HCT116 (cell line): ENCODE measurements at regions not wholly inside any gene's neighbourhood (a gene's known extent, or its start where the extent isn't known, plus 50 kb on each side); places are given as distances from the start of the nearest gene placed in this dataset.

Source experiments
- ATAC-seq: fragments of 200-7000 bp; cut with Tn5 transposase; 2 replicates; pipeline ENCODE4 v1.9.1; 2020; ENCODE audit warnings: mild to moderate bottlenecking, moderate library complexity
- BruUV-seq: library from RNA; stranded (reverse); fragments of 400-500 nt; replicated peaks from 2 replicates; lab custom pipeline; 2021; lab: Mats Ljungman, UMichigan
- CTCF ChIA-PET: fragments of 300-600 bp; sonication (Branson Sonifier 250); formaldehyde crosslinking; loops from one replicate; lab custom pipeline; 2021; ENCODE audit warnings: antibody characterized with exemption; lab: Charles Lee
- POLR2A ChIA-PET: fragments of 300-600, 350-600 bp; sonication (Branson Sonifier 250); formaldehyde crosslinking; loops from one replicate; lab custom pipeline; 2021; ENCODE audit warnings: antibody characterized with exemption; lab: Charles Lee
- RAD21 ChIA-PET, 2 experiments: fragments of 300-600 bp; sonication (Branson Sonifier 250); formaldehyde crosslinking; loops; one replicate each; lab custom pipeline; 2023; ENCODE audit warnings: low total read pairs in 2 of 2; ENCODE audit not compliant: uncharacterized antibody in 2 of 2, unreplicated experiment in 2 of 2, low non-redundant PET in 1 of 2; lab: Charles Lee
- DNase-seq: peaks from one replicate; pipeline ENCODE4 v3.0.0-alpha.2; 2010; ENCODE audit warnings: low read depth, low spot score
- H2AFZ ChIP-seq: fragments of 200-600 bp; shearing (Covaris generic), sonication (generic); 2 replicates; pipeline ENCODE4 v1.6.1; 2017; ENCODE audit warnings: low read depth, mixed run types, mixed read lengths, antibody characterized with exemption, low read length; ENCODE audit not compliant: poor library complexity, severe bottlenecking
- H3K27ac ChIP-seq: 2 replicates; pipeline ENCODE4 v1.5.1; 2012; ENCODE audit warnings: low read depth, low read length
- H3K27me3 ChIP-seq: fragments of 200-600 bp; sonication (generic); 2 replicates; pipeline ENCODE4 v1.6.1; 2016; ENCODE audit warnings: mixed run types, low read length, mixed read lengths; ENCODE audit not compliant: insufficient read depth
- H3K36me3 ChIP-seq, 2 experiments: fragments of 200-500 bp in 1 of 2; fragments of 200-600 bp in 1 of 2; sonication (Bioruptor generic) in 1 of 2; sonication (generic) in 1 of 2; 2 replicates each; pipeline versions ENCODE4 v1.5.1 to v1.6.1; 2014 to 2016; ENCODE audit warnings: low read length in 2 of 2, inconsistent platforms in 1 of 2, mixed read lengths in 1 of 2, mixed run types in 1 of 2; ENCODE audit not compliant: insufficient read depth in 2 of 2, control insufficient read depth in 1 of 2
- H3K4me1 ChIP-seq, 2 experiments: fragments of 200-600 bp in 1 of 2; sonication (generic) in 1 of 2; 2 replicates each; pipeline versions ENCODE4 v1.5.1 to v1.6.1; 2012 to 2017; ENCODE audit warnings: low read length in 2 of 2, inconsistent platforms in 1 of 2, mild to moderate bottlenecking in 1 of 2, mixed read lengths in 1 of 2, mixed run types in 1 of 2, moderate library complexity in 1 of 2; ENCODE audit not compliant: insufficient read depth in 2 of 2, control insufficient read depth in 1 of 2
- H3K4me2 ChIP-seq: fragments of 200-600 bp; sonication (generic); 2 replicates; pipeline ENCODE4 v1.6.1; 2017; ENCODE audit warnings: mixed run types, low read length, mixed read lengths
- H3K4me3 ChIP-seq, 2 experiments: fragments of 200-600 bp in 1 of 2; sonication (generic) in 1 of 2; replicated peaks in 1 of 2; 2 replicates each; pipeline ENCODE4 v1.5.1; 2011 to 2016; ENCODE audit warnings: low read length in 2 of 2, control low read depth in 1 of 2, low read depth in 1 of 2, mild to moderate bottlenecking in 1 of 2, mixed read lengths in 1 of 2, mixed run types in 1 of 2
- H3K79me2 ChIP-seq: fragments of 200-600 bp; sonication (generic); 2 replicates; pipeline ENCODE4 v1.6.1; 2017; ENCODE audit warnings: mild to moderate bottlenecking, mixed run types, low read length, moderate library complexity, mixed read lengths; ENCODE audit not compliant: insufficient read depth
- H3K9ac ChIP-seq: fragments of 200-600 bp; sonication (generic); 2 replicates; pipeline ENCODE4 v1.6.1; 2016; ENCODE audit warnings: low read length, mixed read lengths
- H3K9me2 ChIP-seq: fragments of 200-600 bp; sonication (generic), shearing (Covaris generic); 2 replicates; pipeline ENCODE4 v1.6.1; 2017; ENCODE audit warnings: mixed run types, mild to moderate bottlenecking, moderate library complexity; ENCODE audit not compliant: insufficient read depth
- H3K9me3 ChIP-seq, 2 experiments: fragments of 200-500 bp in 1 of 2; fragments of 200-600 bp in 1 of 2; sonication (Bioruptor generic) in 1 of 2; sonication (generic) in 1 of 2; 2 replicates each; pipeline ENCODE4 v1.6.1; 2014 to 2017; ENCODE audit warnings: low read length in 2 of 2, mixed read lengths in 2 of 2, inconsistent platforms in 1 of 2, low read depth in 1 of 2, mild to moderate bottlenecking in 1 of 2, mixed run types in 1 of 2, moderate library complexity in 1 of 2; ENCODE audit not compliant: control insufficient read depth in 1 of 2, insufficient read depth in 1 of 2
- H4K20me1 ChIP-seq: fragments of 200-600 bp; sonication (generic), shearing (Covaris generic); 2 replicates; pipeline ENCODE4 v1.6.1; 2017; ENCODE audit warnings: mixed run types, mild to moderate bottlenecking, moderate library complexity; ENCODE audit not compliant: insufficient read depth
- CBX3 ChIP-seq: IDR thresholded peaks from 2 replicates; pipeline ENCODE4 v1.6.1; 2012; ENCODE audit warnings: low read depth
- CTCF ChIP-seq, 3 experiments: fragments of 200-600 bp in 1 of 3; sonication (generic) in 1 of 3; IDR thresholded peaks in 2 of 3; conservative IDR thresholded peaks in 1 of 3; 2 replicates each; pipeline ENCODE4 v1.5.1; 2012 to 2017; ENCODE audit warnings: low read depth in 2 of 3, low read length in 2 of 3, antibody characterized with exemption in 1 of 3, borderline replicate concordance in 1 of 3, control low read depth in 1 of 3, mild to moderate bottlenecking in 1 of 3, mixed read lengths in 1 of 3, mixed run types in 1 of 3, moderate library complexity in 1 of 3; ENCODE audit not compliant: insufficient read depth in 1 of 3
- ELF1 ChIP-seq: IDR thresholded peaks from 2 replicates; pipeline ENCODE4 v1.6.1; 2012; ENCODE audit warnings: low read depth, borderline replicate concordance
- EZH2 ChIP-seq: fragments of 200-600 bp; sonication (generic); IDR thresholded peaks from 2 replicates; pipeline ENCODE4 v1.6.1; 2017; ENCODE audit warnings: antibody characterized with exemption, mixed run types
- EZH2phosphoT487 ChIP-seq: fragments of 200-600 bp; IDR thresholded peaks from 2 replicates; pipeline ENCODE4 v1.6.1; 2018; ENCODE audit warnings: antibody characterized with exemption, borderline replicate concordance
- MAX ChIP-seq: IDR thresholded peaks from 2 replicates; pipeline ENCODE4 v1.6.1; 2012
- POLR2A ChIP-seq: IDR thresholded peaks from 2 replicates; pipeline ENCODE4 v1.7.0; 2011; ENCODE audit warnings: borderline replicate concordance; ENCODE audit not compliant: insufficient read depth, insufficient read length; ENCODE audit errors: extremely low read depth
- REST ChIP-seq: IDR thresholded peaks from 2 replicates; pipeline ENCODE4 v1.6.1; 2012; ENCODE audit warnings: low read depth
- SIN3A ChIP-seq: IDR thresholded peaks from 2 replicates; pipeline ENCODE4 v1.6.1; 2012; ENCODE audit warnings: low read depth
- SP1 ChIP-seq: IDR thresholded peaks from 2 replicates; pipeline ENCODE4 v1.6.1; 2012; ENCODE audit warnings: low read depth
- TCF7L2 ChIP-seq: IDR thresholded peaks from 2 replicates; pipeline ENCODE4 v1.7.0; 2011; ENCODE audit warnings: borderline replicate concordance, inconsistent platforms; ENCODE audit not compliant: insufficient read depth, insufficient read length; ENCODE audit errors: extremely low read depth
- YY1 ChIP-seq: IDR thresholded peaks from 2 replicates; pipeline ENCODE4 v1.6.1; 2011; ENCODE audit warnings: low read length, low read depth, moderate library complexity, mild to moderate bottlenecking; ENCODE audit not compliant: insufficient replicate concordance; ENCODE audit errors: extremely low read depth
- intact Hi-C: fragments of 100-400 bp; cut with micrococcal nuclease; formaldehyde crosslinking; loops from 2 replicates; pipeline ENCODE4 v1.10.0; 2022

- Histone ChIP-seq H3K9ac (no peak overlapping the region), H3K4me1 (no peaks in the 10 kb centered on the region), H2AFZ (no peak overlapping the region), H3K27ac (no peak overlapping the region), H3K4me2 (no peak overlapping the region), H3K27me3 (no peaks in the 10 kb centered on the region), H4K20me1 (no peaks in the 10 kb centered on the region), H3K9me2 (no peaks in the 10 kb centered on the region), H3K4me3 (no peak overlapping the region), H3K36me3 (no peaks in the 10 kb centered on the region), H3K79me2 (no peaks in the 10 kb centered on the region), H3K9me3 (peaks cover 13 to 25% of the 10 kb centered on the region in 2 experiments; a peak in 2 of 4 replicates)
- ChIA-PET POLR2A (no interaction called here), CTCF (no interaction called here), RAD21 (no interaction called here)
- no peak for TF ChIP-seq EZH2phosphoT487
- TF ChIP-seq SIN3A = no peak
- no peak for TF ChIP-seq YY1
- TF ChIP-seq CTCF (IDR thresholded peaks at IDR 0.05 in 2 of 3, conservative IDR thresholded peaks at IDR 0.05 in 1 of 3; ENCODE audit: borderline replicate concordance in 1 of 3, insufficient read depth in 1 of 3, low read depth in 2 of 3, low read length in 2 of 3) = no peak
- no peak for TF ChIP-seq EZH2
- no peak for TF ChIP-seq REST
- no peak for TF ChIP-seq CBX3
- no peak for TF ChIP-seq ELF1
- no peak for TF ChIP-seq TCF7L2
- TF ChIP-seq SP1 = no peak
- no peak for TF ChIP-seq MAX
- no peak for TF ChIP-seq POLR2A
- ATAC-seq = no peak
- no TSS peak for BruUV-seq
- intact Hi-C loops = no loop called here
- no peak for DNase-seq
Observed at GRCh38 chr9:117868594-117868993, 164.4 kb downstream of the TLR4 start.
